ENCODE measurements at regions not wholly inside any gene's neighbourhood (a gene's known extent, or its start where the extent isn't known, plus 50 kb on each side); places are given as distances from the start of the nearest gene placed in this dataset.

GRCh38 chr10:90041585-90041984 lies 340.2 kb downstream of the KIF20B start:
- DNase-seq (ENCODE audit: low read depth): no peak
- H3K4me3 ChIP-seq (ENCODE audit: low read length): no peak overlapping the region
- TF ChIP-seq CTCF (conservative IDR thresholded peaks at IDR 0.05; ENCODE audit: low read length): no peak

- no peak for TF ChIP-seq CTCF (conservative IDR thresholded peaks at IDR 0.05; ENCODE audit: low read length)
- H3K4me3 ChIP-seq (ENCODE audit: low read length): no peak overlapping the region
- DNase-seq (ENCODE audit: low read depth): no peak
Measured at GRCh38 chr10:90042075-90042474, 340.7 kb downstream of the KIF20B start.

GRCh38 chr10:90047243-90047729 lies 345.9 kb downstream of the KIF20B start:
- DNase-seq (ENCODE audit: low read depth): no peak

GRCh38 chr10:90051053-90051452 lies 349.7 kb downstream of the KIF20B start:
- H3K4me3 ChIP-seq (ENCODE audit: low read length): no peak overlapping the region
- TF ChIP-seq CTCF (conservative IDR thresholded peaks at IDR 0.05; ENCODE audit: low read length): no peak
- no peak for DNase-seq (ENCODE audit: low read depth)

More at GRCh38 chr10:90047243-90047729, 345.9 kb downstream of the KIF20B start:
- no peak overlapping the region for H3K4me3 ChIP-seq (ENCODE audit: low read length)
- no peak for TF ChIP-seq CTCF (conservative IDR thresholded peaks at IDR 0.05; ENCODE audit: low read length)

- no peak for TF ChIP-seq CTCF (conservative IDR thresholded peaks at IDR 0.05; ENCODE audit: low read length)
- no peak overlapping the region for H3K4me3 ChIP-seq (ENCODE audit: low read length)
- DNase-seq (ENCODE audit: low read depth): no peak
Measured at GRCh38 chr10:90051474-90051873, 350.1 kb downstream of the KIF20B start.

- no peak overlapping the region for H3K4me3 ChIP-seq (ENCODE audit: low read length)
- no peak for TF ChIP-seq CTCF (conservative IDR thresholded peaks at IDR 0.05; ENCODE audit: low read length)
- no peak for DNase-seq (ENCODE audit: low read depth)
Measured at GRCh38 chr10:90062786-90063185, 361.4 kb downstream of the KIF20B start.

GRCh38 chr10:90064295-90064694 lies 362.9 kb downstream of the KIF20B start:
- H3K4me3 ChIP-seq (ENCODE audit: low read length): no peak overlapping the region
- DNase-seq (ENCODE audit: low read depth): no peak
- TF ChIP-seq CTCF (conservative IDR thresholded peaks at IDR 0.05; ENCODE audit: low read length): no peak
